B cell (primary cell): ENCODE measurements at regions not wholly inside any gene's neighbourhood (a gene's known extent, or its start where the extent isn't known, plus 50 kb on each side); places are given as distances from the start of the nearest gene placed in this dataset.

Source experiments
- ATAC-seq: fragments of 200-7000 bp; cut with Tn5 transposase; one replicate; pipeline ENCODE4 v1.10.0; 2021; ENCODE audit warnings: low read depth, mild to moderate bottlenecking, moderate number of reproducible peaks, moderate library complexity
- CTCF ChIA-PET: fragments of 350-600 bp; sonication (Branson Sonifier 250); formaldehyde crosslinking; loops from one replicate; lab custom pipeline; 2021; ENCODE audit warnings: antibody characterized with exemption, inconsistent platforms; lab: Charles Lee
- POLR2A ChIA-PET: fragments of 350-600 bp; sonication (Branson Sonifier 250); formaldehyde crosslinking; loops from one replicate; lab custom pipeline; 2021; ENCODE audit warnings: antibody characterized with exemption; lab: Charles Lee
- DNase-seq: peaks from one replicate; pipeline ENCODE4 v3.0.0; 2013
- H2AFZ ChIP-seq: 2 replicates; pipeline ENCODE4 v1.6.1; 2012; ENCODE audit warnings: mild to moderate bottlenecking, low read depth, low read length; ENCODE audit not compliant: insufficient read depth, poor library complexity, severe bottlenecking
- H3K27ac ChIP-seq, 2 donors: 1 replicate in 1 of 2; 2 replicates in 1 of 2; pipeline ENCODE4 v1.5.1; 2012 to 2013; ENCODE audit warnings: low read length in 2 of 2, mild to moderate bottlenecking in 2 of 2, moderate library complexity in 1 of 2
- H3K27me3 ChIP-seq, 4 experiments: fragments of 200-600 bp in 1 of 4; sonication (generic) in 1 of 4; replicated peaks in 1 of 4; 1 replicate in 2 of 4; 2 replicates in 2 of 4; pipeline versions ENCODE4 v1.6.1 to v1.7.0; 2013 to 2016; ENCODE audit warnings: low read length in 3 of 4, mild to moderate bottlenecking in 2 of 4, mixed read lengths in 1 of 4, moderate library complexity in 1 of 4; ENCODE audit not compliant: insufficient read depth in 4 of 4, control insufficient read depth in 3 of 4; ENCODE audit errors: control extremely low read depth in 1 of 4
- H3K36me3 ChIP-seq, 2 experiments: replicated peaks in 1 of 2; 1 replicate in 1 of 2; 2 replicates in 1 of 2; pipeline versions ENCODE4 v1.6.1 to v1.7.1; 2013; ENCODE audit warnings: low read length in 1 of 2; ENCODE audit not compliant: insufficient read depth in 2 of 2, control insufficient read depth in 1 of 2; ENCODE audit errors: control extremely low read depth in 1 of 2, extremely low read depth in 1 of 2
- H3K4me1 ChIP-seq, 2 donors: fragments of 200-600 bp in 1 of 2; sonication (generic) in 1 of 2; 1 replicate in 1 of 2; 2 replicates in 1 of 2; pipeline versions ENCODE4 v1.5.1 to v1.6.1; 2013 to 2017; ENCODE audit warnings: low read length in 2 of 2; ENCODE audit not compliant: control insufficient read depth in 2 of 2, insufficient read depth in 2 of 2
- H3K4me2 ChIP-seq: replicated peaks from 2 replicates; pipeline ENCODE3; 2012; ENCODE audit warnings: mild to moderate bottlenecking, low read depth, low read length; ENCODE audit not compliant: poor library complexity, severe bottlenecking
- H3K4me3 ChIP-seq, 5 experiments: fragments of 200-600 bp in 1 of 5; sonication (generic) in 1 of 5; 1 replicate in 3 of 5; 2 replicates in 2 of 5; pipeline versions ENCODE4 v1.5.1 to v1.7.0; 2011 to 2016; ENCODE audit warnings: low read length in 4 of 5, mild to moderate bottlenecking in 4 of 5, low read depth in 2 of 5, control low read depth in 1 of 5, moderate library complexity in 1 of 5; ENCODE audit not compliant: insufficient read depth in 1 of 5; ENCODE audit errors: control extremely low read depth in 1 of 5, extremely low read depth in 1 of 5
- H3K79me2 ChIP-seq: fragments of 200-600 bp; sonication (generic); one replicate; pipeline ENCODE4 v1.6.0; 2016; ENCODE audit warnings: low read length; ENCODE audit not compliant: control insufficient read depth, insufficient read depth
- H3K9ac ChIP-seq: fragments of 200-600 bp; sonication (generic); 2 replicates; pipeline ENCODE4 v1.6.1; 2017; ENCODE audit warnings: mild to moderate bottlenecking, low read length, moderate library complexity
- H3K9me3 ChIP-seq, 3 donors: one replicate each; pipeline versions ENCODE4 v1.6.1 to v1.7.1; 2013; ENCODE audit warnings: low read length in 2 of 3; ENCODE audit not compliant: control insufficient read depth in 2 of 3, insufficient read depth in 1 of 3; ENCODE audit errors: control extremely low read depth in 1 of 3
- H4K20me1 ChIP-seq: 2 replicates; pipeline ENCODE4 v1.6.0; 2012; ENCODE audit warnings: mild to moderate bottlenecking, low read length; ENCODE audit not compliant: insufficient read depth, control insufficient read depth, poor library complexity, severe bottlenecking
- H3K27ac Mint-ChIP-seq: one replicate; pipeline ENCODE4 v1.8.0; 2021; ENCODE audit warnings: mixed read lengths
- H3K27me3 Mint-ChIP-seq: one replicate; pipeline ENCODE4 v1.8.0; 2021; ENCODE audit warnings: mixed read lengths
- H3K4me1 Mint-ChIP-seq: one replicate; pipeline ENCODE4 v1.8.0; 2021; ENCODE audit warnings: mixed read lengths
- H3K4me3 Mint-ChIP-seq: one replicate; pipeline ENCODE4 v1.8.0; 2021; ENCODE audit warnings: mixed read lengths
- H3K9me3 Mint-ChIP-seq: one replicate; pipeline ENCODE4 v1.8.0; 2022; ENCODE audit warnings: mixed read lengths; ENCODE audit not compliant: insufficient read depth
- EZH2 ChIP-seq: IDR thresholded peaks from 2 replicates; pipeline ENCODE4 v1.6.1; 2012; ENCODE audit warnings: borderline replicate concordance, low read depth, mild to moderate bottlenecking, moderate library complexity, low read length; ENCODE audit not compliant: insufficient read depth, poor library complexity, severe bottlenecking
- WGBS: methylation state at CpG from one replicate; pipeline ENCODE4 v1.1.5; 2013; ENCODE audit warnings: missing lambda C conversion rate; ENCODE audit not compliant: insufficient coverage; 5-methylcytosine and 5-hydroxymethylcytosine counted together
- intact Hi-C: fragments of 100-400 bp; cut with micrococcal nuclease; formaldehyde crosslinking; loops from one replicate; pipeline ENCODE4 v1.10.0; 2022
- TF ChIP-seq, protein P1 (sequence below): fragments of 200-600 bp; IDR thresholded peaks from one replicate; pipeline ENCODE4 v1.8.0; 2022; ENCODE audit warnings: antibody characterized with exemption, mild to moderate bottlenecking

DNA sequence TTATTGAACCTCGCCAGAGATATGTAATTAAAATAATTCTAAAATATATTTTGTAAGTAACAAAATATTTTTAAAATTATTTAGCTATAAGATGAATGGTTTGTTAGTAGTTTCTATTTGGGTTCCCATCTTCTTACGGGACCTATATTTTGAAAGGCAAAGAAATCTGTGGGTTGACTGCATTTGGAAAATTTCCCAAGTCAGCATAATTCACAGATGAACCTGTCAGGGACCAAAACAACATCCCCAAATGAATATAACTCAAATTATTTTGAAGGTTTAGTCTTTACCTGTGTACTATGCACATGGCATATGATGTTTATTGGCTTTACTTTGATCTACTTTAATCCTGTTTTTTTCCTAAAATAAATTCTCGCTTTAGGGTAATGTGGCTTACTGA lies 607.4 kb upstream of the JAG1 start:
- Histone ChIP-seq H3K27me3 (no peaks in the 10 kb centered on the region), H3K4me3 (no peak overlapping the region), H3K4me2 (no peak overlapping the region), H2AFZ (no peak overlapping the region), H3K79me2 (no peaks in the 10 kb centered on the region), H3K9ac (no peak overlapping the region), H3K27ac (no peak overlapping the region), H3K9me3 (peaks cover 0 to 3% (median 0%) of the 10 kb centered on the region in 3 donors), H3K36me3 (no peaks in the 10 kb centered on the region), H3K4me1 (no peaks in the 10 kb centered on the region), H4K20me1 (no peaks in the 10 kb centered on the region)
- ATAC-seq (no peak), DNase-seq (no peak)
- no peaks in the 10 kb centered on the region for H3K27me3 Mint-ChIP-seq
- TF ChIP-seq, protein P1, sequence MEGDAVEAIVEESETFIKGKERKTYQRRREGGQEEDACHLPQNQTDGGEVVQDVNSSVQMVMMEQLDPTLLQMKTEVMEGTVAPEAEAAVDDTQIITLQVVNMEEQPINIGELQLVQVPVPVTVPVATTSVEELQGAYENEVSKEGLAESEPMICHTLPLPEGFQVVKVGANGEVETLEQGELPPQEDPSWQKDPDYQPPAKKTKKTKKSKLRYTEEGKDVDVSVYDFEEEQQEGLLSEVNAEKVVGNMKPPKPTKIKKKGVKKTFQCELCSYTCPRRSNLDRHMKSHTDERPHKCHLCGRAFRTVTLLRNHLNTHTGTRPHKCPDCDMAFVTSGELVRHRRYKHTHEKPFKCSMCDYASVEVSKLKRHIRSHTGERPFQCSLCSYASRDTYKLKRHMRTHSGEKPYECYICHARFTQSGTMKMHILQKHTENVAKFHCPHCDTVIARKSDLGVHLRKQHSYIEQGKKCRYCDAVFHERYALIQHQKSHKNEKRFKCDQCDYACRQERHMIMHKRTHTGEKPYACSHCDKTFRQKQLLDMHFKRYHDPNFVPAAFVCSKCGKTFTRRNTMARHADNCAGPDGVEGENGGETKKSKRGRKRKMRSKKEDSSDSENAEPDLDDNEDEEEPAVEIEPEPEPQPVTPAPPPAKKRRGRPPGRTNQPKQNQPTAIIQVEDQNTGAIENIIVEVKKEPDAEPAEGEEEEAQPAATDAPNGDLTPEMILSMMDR = no peak
- TF ChIP-seq EZH2 = no peak
- ChIA-PET POLR2A (no interaction called here), CTCF (no interaction called here)
- H3K4me3 Mint-ChIP-seq = no peak overlapping the region
- no peaks in the 10 kb centered on the region for H3K4me1 Mint-ChIP-seq
- H3K27ac Mint-ChIP-seq = no peak overlapping the region
- WGBS = no CpG with 5 or more reads among the region's 3 CpGs
- no peaks in the 10 kb centered on the region for H3K9me3 Mint-ChIP-seq
- intact Hi-C loops = no loop called here

DNA sequence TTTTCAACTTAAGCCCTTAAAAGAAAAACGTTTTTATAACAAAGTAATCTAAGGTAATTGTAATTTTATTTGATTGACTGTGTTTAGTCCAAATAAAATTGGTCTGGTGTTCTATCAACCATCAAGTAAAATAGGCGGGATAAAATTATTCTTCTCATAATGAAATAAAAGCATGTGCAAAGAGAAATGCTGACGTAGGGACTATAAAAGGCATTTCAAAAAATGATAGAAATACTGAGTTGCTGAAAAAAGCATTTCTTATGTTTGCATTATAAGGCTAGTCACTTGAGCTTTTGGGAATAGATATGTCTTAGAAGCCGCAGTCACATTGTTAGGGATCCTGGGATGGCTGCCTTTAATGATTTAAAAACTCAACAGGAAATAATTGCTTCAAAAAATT lies 608.0 kb upstream of the JAG1 start:
- Histone ChIP-seq H3K4me2 (no peak overlapping the region), H3K27ac (no peak overlapping the region), H3K36me3 (no peaks in the 10 kb centered on the region), H3K4me3 (no peak overlapping the region), H3K4me1 (no peaks in the 10 kb centered on the region), H2AFZ (no peak overlapping the region), H4K20me1 (no peaks in the 10 kb centered on the region), H3K27me3 (no peaks in the 10 kb centered on the region), H3K9me3 (peaks cover 0 to 3% (median 0%) of the 10 kb centered on the region in 3 donors), H3K9ac (no peak overlapping the region), H3K79me2 (no peaks in the 10 kb centered on the region)
- DNase-seq (no peak), ATAC-seq (no peak)
- Mint-ChIP-seq H3K27ac (no peak overlapping the region), H3K4me3 (no peak overlapping the region), H3K4me1 (no peaks in the 10 kb centered on the region), H3K27me3 (no peaks in the 10 kb centered on the region), H3K9me3 (no peaks in the 10 kb centered on the region)
- intact Hi-C loops = no loop called here
- no peak for TF ChIP-seq EZH2
- TF ChIP-seq, protein P1 = no peak
- 92% methylated on average over 2 of the region's 4 CpGs for WGBS
- ChIA-PET CTCF (no interaction called here), POLR2A (no interaction called here)
